ENCODE measurements at regions not wholly inside any gene's neighbourhood (a gene's known extent, or its start where the extent isn't known, plus 50 kb on each side); places are given as distances from the start of the nearest gene placed in this dataset.

GRCh38 chr6:137706083-137706750 lies 160.8 kb upstream of the TNFAIP3 start:
- TF ChIP-seq ATF3 (IDR thresholded peaks at IDR 0.05) (no peak), CTCF (IDR thresholded peaks at IDR 0.05; ENCODE audit: low read depth, low read length, missing input control) (no peak), RAD21 (IDR thresholded peaks at IDR 0.05) (no peak), REST (IDR thresholded peaks at IDR 0.05) (no peak), MAX (IDR thresholded peaks at IDR 0.05) (no peak), SP1 (IDR thresholded peaks at IDR 0.05) (no peak)
- TF ChIP-seq, protein P1, sequence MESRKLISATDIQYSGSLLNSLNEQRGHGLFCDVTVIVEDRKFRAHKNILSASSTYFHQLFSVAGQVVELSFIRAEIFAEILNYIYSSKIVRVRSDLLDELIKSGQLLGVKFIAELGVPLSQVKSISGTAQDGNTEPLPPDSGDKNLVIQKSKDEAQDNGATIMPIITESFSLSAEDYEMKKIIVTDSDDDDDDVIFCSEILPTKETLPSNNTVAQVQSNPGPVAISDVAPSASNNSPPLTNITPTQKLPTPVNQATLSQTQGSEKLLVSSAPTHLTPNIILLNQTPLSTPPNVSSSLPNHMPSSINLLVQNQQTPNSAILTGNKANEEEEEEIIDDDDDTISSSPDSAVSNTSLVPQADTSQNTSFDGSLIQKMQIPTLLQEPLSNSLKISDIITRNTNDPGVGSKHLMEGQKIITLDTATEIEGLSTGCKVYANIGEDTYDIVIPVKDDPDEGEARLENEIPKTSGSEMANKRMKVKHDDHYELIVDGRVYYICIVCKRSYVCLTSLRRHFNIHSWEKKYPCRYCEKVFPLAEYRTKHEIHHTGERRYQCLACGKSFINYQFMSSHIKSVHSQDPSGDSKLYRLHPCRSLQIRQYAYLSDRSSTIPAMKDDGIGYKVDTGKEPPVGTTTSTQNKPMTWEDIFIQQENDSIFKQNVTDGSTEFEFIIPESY (IDR thresholded peaks at IDR 0.05) = no peak
